ENCODE measurements at regions not wholly inside any gene's neighbourhood (a gene's known extent, or its start where the extent isn't known, plus 50 kb on each side); places are given as distances from the start of the nearest gene placed in this dataset.

- TF ChIP-seq EZH2 (IDR thresholded peaks at IDR 0.05; ENCODE audit: borderline replicate concordance) = no peak
- TF ChIP-seq, protein P1, sequence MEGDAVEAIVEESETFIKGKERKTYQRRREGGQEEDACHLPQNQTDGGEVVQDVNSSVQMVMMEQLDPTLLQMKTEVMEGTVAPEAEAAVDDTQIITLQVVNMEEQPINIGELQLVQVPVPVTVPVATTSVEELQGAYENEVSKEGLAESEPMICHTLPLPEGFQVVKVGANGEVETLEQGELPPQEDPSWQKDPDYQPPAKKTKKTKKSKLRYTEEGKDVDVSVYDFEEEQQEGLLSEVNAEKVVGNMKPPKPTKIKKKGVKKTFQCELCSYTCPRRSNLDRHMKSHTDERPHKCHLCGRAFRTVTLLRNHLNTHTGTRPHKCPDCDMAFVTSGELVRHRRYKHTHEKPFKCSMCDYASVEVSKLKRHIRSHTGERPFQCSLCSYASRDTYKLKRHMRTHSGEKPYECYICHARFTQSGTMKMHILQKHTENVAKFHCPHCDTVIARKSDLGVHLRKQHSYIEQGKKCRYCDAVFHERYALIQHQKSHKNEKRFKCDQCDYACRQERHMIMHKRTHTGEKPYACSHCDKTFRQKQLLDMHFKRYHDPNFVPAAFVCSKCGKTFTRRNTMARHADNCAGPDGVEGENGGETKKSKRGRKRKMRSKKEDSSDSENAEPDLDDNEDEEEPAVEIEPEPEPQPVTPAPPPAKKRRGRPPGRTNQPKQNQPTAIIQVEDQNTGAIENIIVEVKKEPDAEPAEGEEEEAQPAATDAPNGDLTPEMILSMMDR (IDR thresholded peaks at IDR 0.05; ENCODE audit: poor library complexity) = no peak
Measured at GRCh38 chr18:46253498-46253897, 149.3 kb downstream of the HAUS1 start.

All from hepatocyte (in vitro differentiated cells).